Fibroblast of lung (primary cell): ENCODE measurements at regions not wholly inside any gene's neighbourhood (a gene's known extent, or its start where the extent isn't known, plus 50 kb on each side); places are given as distances from the start of the nearest gene placed in this dataset.

Experiments
- CTCF ChIP-seq, 2 donors: IDR thresholded peaks in 1 of 2; conservative IDR thresholded peaks in 1 of 2; 1 replicate in 1 of 2; 2 replicates in 1 of 2; pipeline ENCODE4 v1.5.1; 2011 to 2012; ENCODE audit warnings: low read length in 2 of 2, control low read depth in 1 of 2, inconsistent platforms in 1 of 2, low read depth in 1 of 2, mild to moderate bottlenecking in 1 of 2
- EZH2 ChIP-seq: IDR thresholded peaks from 2 replicates; pipeline ENCODE4 v1.5.1; 2012; ENCODE audit warnings: low read length, control low read depth, mild to moderate bottlenecking; ENCODE audit errors: missing control alignments

DNA sequence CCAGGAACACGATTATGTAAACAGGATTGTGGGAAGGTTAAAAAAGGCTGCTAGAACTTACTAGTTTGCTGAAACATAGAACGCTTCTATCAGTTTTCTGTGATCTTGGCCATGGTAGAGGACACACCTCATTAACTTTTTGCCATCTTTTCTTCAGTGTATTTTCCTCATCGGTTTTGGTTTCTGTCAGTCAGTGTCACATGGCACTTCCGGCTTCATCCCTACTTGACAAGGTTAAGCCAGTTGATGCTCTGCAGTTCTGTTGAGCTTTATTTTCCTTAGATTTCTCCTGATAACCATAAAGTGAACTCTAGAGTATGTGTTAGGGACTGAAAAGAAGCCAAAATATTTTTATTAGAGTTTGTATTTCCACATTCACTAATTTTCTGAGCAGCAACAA is 147.5 kb downstream of the NDFIP2 start:
- TF ChIP-seq CTCF (conservative IDR thresholded peaks at IDR 0.05 in 1 of 2, IDR thresholded peaks at IDR 0.05 in 1 of 2; ENCODE audit: low read depth in 1 of 2, low read length in 2 of 2) (no peak), EZH2 (no peak)
